ENCODE measurements at regions not wholly inside any gene's neighbourhood (a gene's known extent, or its start where the extent isn't known, plus 50 kb on each side); places are given as distances from the start of the nearest gene placed in this dataset.

DNA sequence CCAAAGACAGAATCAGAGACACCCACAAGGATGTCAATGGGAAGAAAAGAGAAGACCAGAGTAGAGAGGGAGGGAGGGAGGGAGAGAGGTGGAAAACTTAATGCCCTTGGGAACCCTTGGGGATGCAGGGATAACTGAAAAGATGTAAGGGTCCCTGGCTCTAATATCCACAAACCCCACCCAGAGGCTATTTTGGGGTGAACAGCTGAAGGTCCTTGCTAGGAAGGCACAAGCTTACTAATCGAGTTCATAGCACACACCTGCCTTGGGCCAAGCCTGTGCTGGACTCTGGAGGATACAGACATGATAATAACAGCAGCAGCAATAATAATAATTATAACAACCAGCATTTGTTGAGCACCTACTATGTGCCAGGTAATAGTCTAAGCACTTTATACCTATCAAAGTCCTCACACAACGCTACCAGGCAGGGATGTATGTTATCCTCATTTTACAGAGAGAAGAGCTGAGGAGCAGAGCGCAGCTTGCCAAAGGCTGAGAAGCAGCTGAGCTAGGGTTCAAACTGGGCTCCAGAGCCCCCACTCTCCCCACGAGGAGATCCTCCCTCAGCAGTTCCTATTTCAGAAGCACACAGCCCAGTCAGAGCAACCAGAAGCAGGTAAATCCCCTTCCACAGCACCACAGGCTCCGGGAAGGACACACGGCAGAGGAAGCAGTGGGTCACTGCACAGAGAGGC, 174.2 kb downstream of the ANKRD60 start:
- TF ChIP-seq CTCF (conservative IDR thresholded peaks at IDR 0.05; ENCODE audit: low read depth, low read length) (no peak), EZH2 (IDR thresholded peaks at IDR 0.05; ENCODE audit: borderline replicate concordance, low read depth, low read length, poor library complexity, severe bottlenecking) (no peak)
